H9 (cell line): ENCODE measurements at regions not wholly inside any gene's neighbourhood (a gene's known extent, or its start where the extent isn't known, plus 50 kb on each side); places are given as distances from the start of the nearest gene placed in this dataset.

ENCODE experiments used
- DNase-seq: peaks from one replicate; pipeline ENCODE4 v3.0.0-alpha.2; 2017
- H2AFZ ChIP-seq: one replicate; pipeline ENCODE4 v1.6.1; 2013; ENCODE audit warnings: mild to moderate bottlenecking, low read length, control low read depth, moderate library complexity
- H2AK5ac ChIP-seq: 2 replicates; pipeline ENCODE4 v1.6.1; 2013; ENCODE audit warnings: low read length, control low read depth, mixed read lengths; ENCODE audit not compliant: insufficient read length
- H2BK120ac ChIP-seq: one replicate; pipeline ENCODE4 v1.6.1; 2013; ENCODE audit warnings: low read depth, mild to moderate bottlenecking, low read length, control low read depth, inconsistent platforms; ENCODE audit not compliant: poor library complexity, severe bottlenecking
- H2BK12ac ChIP-seq: 2 replicates; pipeline ENCODE4 v1.6.1; 2013; ENCODE audit warnings: low read length, control low read depth, mixed read lengths, low read depth; ENCODE audit not compliant: insufficient read length
- H2BK15ac ChIP-seq: 2 replicates; pipeline ENCODE4 v1.6.1; 2013; ENCODE audit warnings: low read depth, low read length, control low read depth
- H2BK20ac ChIP-seq: one replicate; pipeline ENCODE4 v1.6.1; 2013; ENCODE audit warnings: low read depth, mild to moderate bottlenecking, low read length, control low read depth, inconsistent platforms; ENCODE audit not compliant: poor library complexity, severe bottlenecking
- H2BK5ac ChIP-seq: 2 replicates; pipeline ENCODE4 v1.6.1; 2013; ENCODE audit warnings: low read length, control low read depth, mixed read lengths; ENCODE audit not compliant: insufficient read length
- H3K14ac ChIP-seq: 2 replicates; pipeline ENCODE4 v1.6.1; 2013; ENCODE audit warnings: low read length, control low read depth; ENCODE audit not compliant: insufficient read depth
- H3K18ac ChIP-seq: 2 replicates; pipeline ENCODE4 v1.6.1; 2013; ENCODE audit warnings: low read depth, mild to moderate bottlenecking, mixed read lengths, low read length, control low read depth; ENCODE audit not compliant: insufficient read length
- H3K23ac ChIP-seq: 2 replicates; pipeline ENCODE4 v1.6.1; 2013; ENCODE audit warnings: low read length, control low read depth, mixed read lengths, low read depth; ENCODE audit not compliant: insufficient read length
- H3K23me2 ChIP-seq: 2 replicates; pipeline ENCODE4 v1.6.1; 2013; ENCODE audit warnings: low read depth, mild to moderate bottlenecking, mixed read lengths, low read length, control low read depth; ENCODE audit not compliant: insufficient read length, poor library complexity, severe bottlenecking
- H3K27ac ChIP-seq: 2 replicates; pipeline ENCODE4 v1.5.1; 2013; ENCODE audit warnings: low read length, control low read depth, mixed read lengths, low read depth; ENCODE audit not compliant: insufficient read length
- H3K27me3 ChIP-seq: 2 replicates; pipeline ENCODE4 v1.6.1; 2013; ENCODE audit warnings: low read length, control low read depth, inconsistent platforms; ENCODE audit not compliant: insufficient read depth
- H3K4ac ChIP-seq: 2 replicates; pipeline ENCODE4 v1.6.1; 2013; ENCODE audit warnings: low read depth, mild to moderate bottlenecking, control low read depth, inconsistent platforms, low read length, moderate library complexity
- H3K4me1 ChIP-seq: 2 replicates; pipeline ENCODE4 v1.6.1; 2013; ENCODE audit warnings: low read length, control low read depth, inconsistent platforms; ENCODE audit not compliant: insufficient read depth
- H3K4me2 ChIP-seq: 2 replicates; pipeline ENCODE4 v1.6.1; 2013; ENCODE audit warnings: low read length, control low read depth, mixed read lengths; ENCODE audit not compliant: insufficient read length, insufficient read depth
- H3K56ac ChIP-seq: 2 replicates; pipeline ENCODE4 v1.6.1; 2013; ENCODE audit warnings: low read depth, mild to moderate bottlenecking, mixed read lengths, low read length, control low read depth; ENCODE audit not compliant: insufficient read length
- H3K79me1 ChIP-seq: 2 replicates; pipeline ENCODE4 v1.6.1; 2013; ENCODE audit warnings: low read depth, mild to moderate bottlenecking, moderate library complexity, low read length, control low read depth, inconsistent platforms; ENCODE audit not compliant: insufficient read depth, poor library complexity, severe bottlenecking
- H3K79me2 ChIP-seq: 2 replicates; pipeline ENCODE4 v1.6.1; 2013; ENCODE audit warnings: low read length, control low read depth, inconsistent platforms; ENCODE audit not compliant: insufficient read depth
- H3K9ac ChIP-seq: 2 replicates; pipeline ENCODE4 v1.6.1; 2013; ENCODE audit warnings: low read length, control low read depth, mixed read lengths; ENCODE audit not compliant: insufficient read length; ENCODE audit errors: extremely low read depth
- H3K9me3 ChIP-seq: one replicate; pipeline ENCODE4 v1.6.1; 2013; ENCODE audit warnings: low read depth, low read length, inconsistent platforms; ENCODE audit not compliant: control insufficient read depth
- H3T11ph ChIP-seq: one replicate; pipeline ENCODE4 v1.6.1; 2013; ENCODE audit warnings: mild to moderate bottlenecking, low read length, control low read depth, inconsistent platforms
- H4K20me1 ChIP-seq: one replicate; pipeline ENCODE4 v1.6.1; 2013; ENCODE audit not compliant: control insufficient read depth, insufficient read length, insufficient read depth
- H4K5ac ChIP-seq: 2 replicates; pipeline ENCODE4 v1.6.1; 2013; ENCODE audit warnings: low read depth, mild to moderate bottlenecking, mixed read lengths, low read length, control low read depth; ENCODE audit not compliant: insufficient read length
- H4K8ac ChIP-seq: replicated peaks from 2 replicates; pipeline ENCODE4 v1.6.1; 2013; ENCODE audit warnings: low read length, control low read depth, mixed read lengths, low read depth; ENCODE audit not compliant: insufficient read length
- H4K91ac ChIP-seq: 2 replicates; pipeline ENCODE4 v1.6.1; 2013; ENCODE audit warnings: low read depth, mild to moderate bottlenecking, moderate library complexity, mixed read lengths, low read length, control low read depth; ENCODE audit not compliant: insufficient read length
- H3K27ac Mint-ChIP-seq, 3 experiments: 2 replicates in 2 of 3; 3 replicates in 1 of 3; pipeline ENCODE4 v1.8.0; 2020 to 2021; ENCODE audit warnings: mixed read lengths in 3 of 3, mild to moderate bottlenecking in 1 of 3, moderate library complexity in 1 of 3
- H3K27me3 Mint-ChIP-seq: 2 replicates; pipeline ENCODE4 v1.8.0; 2021; ENCODE audit warnings: low read depth, mild to moderate bottlenecking, moderate library complexity, mixed read lengths
- H3K36me3 Mint-ChIP-seq, 3 experiments: 2 replicates in 2 of 3; 3 replicates in 1 of 3; pipeline ENCODE4 v1.8.0; 2020 to 2021; ENCODE audit warnings: low read depth in 3 of 3, mixed read lengths in 3 of 3; ENCODE audit not compliant: insufficient read depth in 1 of 3
- H3K4me1 Mint-ChIP-seq, 2 experiments: 2 replicates each; pipeline ENCODE4 v1.8.0; 2020; ENCODE audit warnings: mixed read lengths in 2 of 2
- H3K4me3 Mint-ChIP-seq, 2 experiments: 2 replicates in 1 of 2; 3 replicates in 1 of 2; pipeline ENCODE4 v1.8.0; 2020 to 2021; ENCODE audit warnings: mild to moderate bottlenecking in 2 of 2, mixed read lengths in 2 of 2, moderate library complexity in 1 of 2
- H3K9me3 Mint-ChIP-seq, 2 experiments: 2 replicates in 1 of 2; 3 replicates in 1 of 2; pipeline ENCODE4 v1.8.0; 2020; ENCODE audit warnings: mild to moderate bottlenecking in 2 of 2, mixed read lengths in 2 of 2, moderate library complexity in 1 of 2
- WGBS: extraction: QIAGEN DNeasy Blood & Tissue Kit; methylation state at CpG from one replicate; pipeline ENCODE4 v1.1.7; 2013; ENCODE audit warnings: missing lambda C conversion rate, low lambda C conversion rate, mixed read lengths; ENCODE audit not compliant: insufficient read length; ENCODE audit errors: extremely low coverage; 5-methylcytosine and 5-hydroxymethylcytosine counted together
- TF ChIP-seq, protein P1 (sequence below): fragments of 200-600 bp; sonication (generic); conservative IDR thresholded peaks from 3 replicates; pipeline ENCODE4 v1.8.0; 2021; ENCODE audit warnings: antibody characterized with exemption, mild to moderate bottlenecking

- Histone ChIP-seq H4K20me1 (no peaks in the 10 kb centered on the region), H3T11ph (no peak overlapping the region), H2BK20ac (no peak overlapping the region), H3K79me1 (no peaks in the 10 kb centered on the region), H2AFZ (no peak overlapping the region), H2BK120ac (no peak overlapping the region), H3K27me3 (no peaks in the 10 kb centered on the region), H3K14ac (no peak overlapping the region), H3K4me1 (peaks cover 3% of the 10 kb centered on the region; the same call in 1 of the 2 replicates), H2BK12ac (no peak overlapping the region), H3K4me2 (no peak overlapping the region), H3K4ac (no peak overlapping the region), H3K56ac (no peak overlapping the region), H4K8ac (no peak overlapping the region), H4K91ac (no peak overlapping the region), H2BK5ac (no peak overlapping the region), H2BK15ac (no peak overlapping the region), H3K18ac (no peak overlapping the region), H2AK5ac (no peak overlapping the region), H3K79me2 (no peaks in the 10 kb centered on the region), H3K23ac (no peak overlapping the region), H3K9me3 (no peaks in the 10 kb centered on the region), H3K23me2 (no peaks in the 10 kb centered on the region), H3K9ac (no peak overlapping the region), H4K5ac (no peak overlapping the region), H3K27ac (no peak overlapping the region)
- Mint-ChIP-seq H3K27me3 (no peaks in the 10 kb centered on the region), H3K4me1 (peaks cover 26 to 35% of the 10 kb centered on the region in 2 experiments), H3K36me3 (no peaks in the 10 kb centered on the region), H3K9me3 (no peaks in the 10 kb centered on the region), H3K27ac (peak overlapping the region; percentile 66 to 90 (median 80); a peak in 5 of 7 replicates), H3K4me3 (no peak overlapping the region; a peak in 1 of 5 replicates)
- WGBS, result no CpG with 5 or more reads among the region's 3 CpGs
- no peak for DNase-seq
- TF ChIP-seq, protein P1, sequence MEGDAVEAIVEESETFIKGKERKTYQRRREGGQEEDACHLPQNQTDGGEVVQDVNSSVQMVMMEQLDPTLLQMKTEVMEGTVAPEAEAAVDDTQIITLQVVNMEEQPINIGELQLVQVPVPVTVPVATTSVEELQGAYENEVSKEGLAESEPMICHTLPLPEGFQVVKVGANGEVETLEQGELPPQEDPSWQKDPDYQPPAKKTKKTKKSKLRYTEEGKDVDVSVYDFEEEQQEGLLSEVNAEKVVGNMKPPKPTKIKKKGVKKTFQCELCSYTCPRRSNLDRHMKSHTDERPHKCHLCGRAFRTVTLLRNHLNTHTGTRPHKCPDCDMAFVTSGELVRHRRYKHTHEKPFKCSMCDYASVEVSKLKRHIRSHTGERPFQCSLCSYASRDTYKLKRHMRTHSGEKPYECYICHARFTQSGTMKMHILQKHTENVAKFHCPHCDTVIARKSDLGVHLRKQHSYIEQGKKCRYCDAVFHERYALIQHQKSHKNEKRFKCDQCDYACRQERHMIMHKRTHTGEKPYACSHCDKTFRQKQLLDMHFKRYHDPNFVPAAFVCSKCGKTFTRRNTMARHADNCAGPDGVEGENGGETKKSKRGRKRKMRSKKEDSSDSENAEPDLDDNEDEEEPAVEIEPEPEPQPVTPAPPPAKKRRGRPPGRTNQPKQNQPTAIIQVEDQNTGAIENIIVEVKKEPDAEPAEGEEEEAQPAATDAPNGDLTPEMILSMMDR, result no peak
These were observed 84.0 kb upstream of the JADE1 start for GRCh38 chr4:128725405-128726055.
